SH-SY5Y (cell line): ENCODE measurements at regions not wholly inside any gene's neighbourhood (a gene's known extent, or its start where the extent isn't known, plus 50 kb on each side); places are given as distances from the start of the nearest gene placed in this dataset.

Experiments used
- GATA2 ChIP-seq: IDR thresholded peaks from 2 replicates; pipeline ENCODE4 v1.6.1; 2011; ENCODE audit warnings: mild to moderate bottlenecking, low read depth, low read length
- GATA3 ChIP-seq: IDR thresholded peaks from 2 replicates; pipeline ENCODE4 v1.6.1; 2011; ENCODE audit warnings: low read depth, mild to moderate bottlenecking, low read length, moderate library complexity

GRCh38 chr10:43960135-43960415 lies 311.4 kb upstream of the ZNF32 start:
- TF ChIP-seq GATA3 (no peak), GATA2 (no peak)
